ENCODE measurements at regions not wholly inside any gene's neighbourhood (a gene's known extent, or its start where the extent isn't known, plus 50 kb on each side); places are given as distances from the start of the nearest gene placed in this dataset.
"Not testable (repeated sequence)": the region's sequence is repeated elsewhere in the genome, so short reads cannot be mapped to it uniquely, and the experiment has no call there.

GRCh38 chr1:81314513-81315233, 486.1 kb upstream of the ADGRL2 start:
- no peak for DNase-seq

GRCh38 chr1:81313289-81313688, 487.4 kb upstream of the ADGRL2 start:
- DNase-seq = no peak

GRCh38 chr1:81312272-81312754, 488.4 kb upstream of the ADGRL2 start:
- DNase-seq = no peak

GRCh38 chr1:81310250-81310649, 490.5 kb upstream of the ADGRL2 start:
- DNase-seq = no peak

GRCh38 chr1:81308191-81308590, 492.5 kb upstream of the ADGRL2 start:
- DNase-seq = no peak

- DNase-seq = no peak
These were observed 492.9 kb upstream of the ADGRL2 start for GRCh38 chr1:81307786-81308185.

- DNase-seq = peak; percentile 38
These were observed 494.7 kb upstream of the ADGRL2 start for GRCh38 chr1:81305997-81306452.

- DNase-seq = no peak
These were observed 496.5 kb upstream of the ADGRL2 start for GRCh38 chr1:81304187-81304586.

GRCh38 chr1:81299892-81300291, 500.8 kb upstream of the ADGRL2 start:
- DNase-seq = no peak

- no peak for DNase-seq
These were observed 502.5 kb upstream of the ADGRL2 start for GRCh38 chr1:81298266-81298665.

GRCh38 chr1:81296601-81297000, 504.1 kb upstream of the ADGRL2 start:
- DNase-seq = no peak

- no peak for DNase-seq
These were observed 510.4 kb upstream of the ADGRL2 start for GRCh38 chr1:81290326-81290725.

GRCh38 chr1:81288689-81289088, 512.0 kb upstream of the ADGRL2 start:
- no peak for DNase-seq

GRCh38 chr1:81287411-81288080, 513.2 kb upstream of the ADGRL2 start:
- no peak for DNase-seq

GRCh38 chr1:81270051-81270450, 530.7 kb upstream of the ADGRL2 start:
- no peak for DNase-seq

GRCh38 chr1:81264976-81265375, 535.8 kb upstream of the ADGRL2 start:
- DNase-seq = no peak

- DNase-seq = no peak
These were observed 540.9 kb upstream of the ADGRL2 start for GRCh38 chr1:81259625-81260411.

GRCh38 chr1:81254560-81254959, 546.2 kb upstream of the ADGRL2 start:
- DNase-seq = no peak

GRCh38 chr1:81254068-81254467, 546.7 kb upstream of the ADGRL2 start:
- no peak for DNase-seq

- DNase-seq = no peak
These were observed 548.1 kb upstream of the ADGRL2 start for GRCh38 chr1:81252471-81253151.

GRCh38 chr1:81250825-81251224, 549.9 kb upstream of the ADGRL2 start:
- not testable (repeated sequence) for DNase-seq

- DNase-seq = not testable (repeated sequence)
These were observed 555.5 kb upstream of the ADGRL2 start for GRCh38 chr1:81245084-81245715.

Measured in NCI-H1694 (cell line).